ENCODE measurements at regions not wholly inside any gene's neighbourhood (a gene's known extent, or its start where the extent isn't known, plus 50 kb on each side); places are given as distances from the start of the nearest gene placed in this dataset.

DNA sequence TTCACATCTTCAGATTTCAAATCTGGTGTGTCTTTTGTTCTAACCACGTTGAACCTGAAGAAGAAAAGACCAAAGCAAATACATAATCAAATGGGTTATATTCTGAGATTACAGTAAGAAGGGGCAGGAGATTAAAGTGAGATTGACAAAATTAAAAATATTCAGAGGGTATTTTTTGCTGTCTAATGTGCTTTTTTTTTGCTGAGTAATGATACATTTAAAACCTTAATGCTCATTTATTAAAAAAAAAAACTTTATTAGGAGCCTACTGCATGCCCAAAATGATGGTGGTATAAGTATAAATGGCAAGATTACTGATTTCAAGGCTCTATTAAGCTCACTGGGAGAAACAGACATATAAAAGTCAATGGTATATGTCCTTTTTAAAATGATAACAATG is 459.4 kb downstream of the FGF9 start:
- Histone ChIP-seq H3K9me3 (ENCODE audit: control insufficient read depth in 3 of 3, low read length in 3 of 3) (peaks cover 0 to 4% (median 3%) of the 10 kb centered on the region in 3 donors), H3K27me3 (ENCODE audit: control insufficient read depth in 3 of 3, insufficient read depth in 3 of 3, low read length in 3 of 3) (no peaks in the 10 kb centered on the region), H3K4me1 (ENCODE audit: control insufficient read depth in 3 of 3, insufficient read depth in 3 of 3, low read length in 3 of 3) (no peaks in the 10 kb centered on the region), H3K9ac (ENCODE audit: low read depth in 1 of 3, low read length in 3 of 3) (no peak overlapping the region), H3K27ac (ENCODE audit: low read depth, low read length) (no peak overlapping the region), H3K4me3 (ENCODE audit: low read length in 3 of 3) (no peak overlapping the region), H3K36me3 (ENCODE audit: control insufficient read depth in 3 of 3, insufficient read depth in 3 of 3, low read length in 3 of 3) (no peaks in the 10 kb centered on the region)

DNA sequence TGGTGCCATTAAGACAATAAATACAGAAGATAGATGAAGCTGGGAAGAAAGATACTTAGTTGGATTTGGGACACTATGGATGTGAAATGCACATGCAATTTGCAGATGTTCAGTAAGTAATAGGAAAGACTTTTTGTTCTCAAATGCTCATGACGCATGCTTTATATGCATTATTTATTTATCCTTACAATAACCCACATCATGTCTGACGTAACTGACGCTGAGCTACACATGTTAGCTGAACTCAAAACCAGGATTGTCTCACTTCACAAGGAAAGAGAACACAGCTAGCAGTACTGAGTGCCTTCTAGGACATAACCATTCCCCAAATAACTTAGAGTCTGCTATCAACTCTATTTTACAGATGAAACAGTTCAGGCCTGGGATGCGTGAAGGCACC is 463.4 kb downstream of the FGF9 start:
- Histone ChIP-seq H3K27ac (ENCODE audit: low read depth, low read length) (no peak overlapping the region), H3K4me1 (ENCODE audit: control insufficient read depth in 3 of 3, insufficient read depth in 3 of 3, low read length in 3 of 3) (no peaks in the 10 kb centered on the region), H3K4me3 (ENCODE audit: low read length in 3 of 3) (no peak overlapping the region)

DNA sequence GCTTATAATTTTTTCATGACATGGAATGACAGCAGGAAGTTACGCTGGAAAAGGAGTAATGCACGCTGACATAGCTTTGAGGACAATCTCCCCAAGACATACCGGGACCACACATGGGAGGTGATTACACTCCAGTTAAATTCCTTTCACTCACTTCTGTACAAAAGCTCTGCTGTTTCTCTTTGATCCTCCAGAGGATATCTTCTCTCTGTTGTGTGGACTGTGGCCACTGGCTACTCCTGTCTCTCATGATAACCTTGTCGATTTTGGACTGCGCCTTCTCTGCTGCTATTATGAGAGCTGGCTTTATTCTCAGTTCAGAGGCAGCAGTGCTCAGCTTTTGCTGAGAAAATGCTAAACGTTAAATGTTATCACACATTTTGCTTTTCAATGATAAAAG is 464.6 kb downstream of the FGF9 start:
- H3K9ac ChIP-seq (ENCODE audit: low read depth in 1 of 3, low read length in 3 of 3) = no peak overlapping the region

More for the DNA sequence above, 463.4 kb downstream of the FGF9 start:
- Histone ChIP-seq H3K9ac (ENCODE audit: low read depth in 1 of 3, low read length in 3 of 3) (no peak overlapping the region), H3K36me3 (ENCODE audit: control insufficient read depth in 3 of 3, insufficient read depth in 3 of 3, low read length in 3 of 3) (no peaks in the 10 kb centered on the region), H3K9me3 (ENCODE audit: control insufficient read depth in 3 of 3, low read length in 3 of 3) (peaks cover 0 to 3% (median 3%) of the 10 kb centered on the region in 3 donors), H3K27me3 (ENCODE audit: control insufficient read depth in 3 of 3, insufficient read depth in 3 of 3, low read length in 3 of 3) (no peaks in the 10 kb centered on the region)

DNA sequence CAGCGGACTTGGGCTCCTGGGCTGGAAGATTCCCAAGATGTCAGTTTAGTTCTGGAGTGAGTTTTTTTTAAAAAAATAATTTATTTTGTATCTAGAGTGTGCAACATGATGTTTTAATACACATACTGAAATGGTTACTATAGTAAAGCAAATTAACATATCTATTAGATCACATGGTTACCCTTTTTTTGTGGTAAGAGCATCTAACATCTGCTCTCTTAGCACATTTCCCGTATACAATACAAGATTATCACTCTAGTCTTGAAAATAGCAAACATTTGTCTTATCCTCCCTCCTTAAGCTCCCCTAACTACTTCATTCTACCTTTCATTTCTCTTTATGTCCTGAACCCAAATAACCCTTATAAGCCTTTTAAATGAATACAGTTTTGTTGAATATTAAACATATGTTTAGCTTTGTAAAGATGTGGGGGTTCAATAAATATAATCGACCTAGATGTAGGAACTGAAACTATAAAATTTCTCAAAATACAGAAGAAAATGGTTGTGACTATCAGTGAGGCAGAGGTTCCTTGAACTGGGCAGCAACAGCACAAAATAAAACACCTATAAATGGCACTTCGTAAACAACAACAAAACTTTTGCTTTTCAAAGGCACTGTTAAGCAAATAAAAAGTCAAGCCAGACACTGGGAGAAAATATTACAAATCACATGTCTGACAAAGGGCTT is 466.6 kb downstream of the FGF9 start:
- no peak overlapping the region for H3K9ac ChIP-seq (ENCODE audit: low read depth in 1 of 3, low read length in 3 of 3)
- no peak overlapping the region for H3K27ac ChIP-seq (ENCODE audit: low read depth, low read length)
- no peaks in the 10 kb centered on the region for H3K36me3 ChIP-seq (ENCODE audit: control insufficient read depth in 3 of 3, insufficient read depth in 3 of 3, low read length in 3 of 3)
- no peaks in the 10 kb centered on the region for H3K27me3 ChIP-seq (ENCODE audit: control insufficient read depth in 3 of 3, insufficient read depth in 3 of 3, low read length in 3 of 3)
- no peak overlapping the region for H3K4me3 ChIP-seq (ENCODE audit: low read length in 3 of 3)
- no peaks in the 10 kb centered on the region for H3K9me3 ChIP-seq (ENCODE audit: control insufficient read depth in 3 of 3, low read length in 3 of 3)
- no peaks in the 10 kb centered on the region for H3K4me1 ChIP-seq (ENCODE audit: control insufficient read depth in 3 of 3, insufficient read depth in 3 of 3, low read length in 3 of 3)

More for the DNA sequence above, 464.6 kb downstream of the FGF9 start:
- H3K4me1 ChIP-seq (ENCODE audit: control insufficient read depth in 3 of 3, insufficient read depth in 3 of 3, low read length in 3 of 3) = no peaks in the 10 kb centered on the region
- H3K9me3 ChIP-seq (ENCODE audit: control insufficient read depth in 3 of 3, low read length in 3 of 3) = no peaks in the 10 kb centered on the region
- no peaks in the 10 kb centered on the region for H3K36me3 ChIP-seq (ENCODE audit: control insufficient read depth in 3 of 3, insufficient read depth in 3 of 3, low read length in 3 of 3)
- H3K4me3 ChIP-seq (ENCODE audit: low read length in 3 of 3) = no peak overlapping the region
- H3K27ac ChIP-seq (ENCODE audit: low read depth, low read length) = no peak overlapping the region
- H3K27me3 ChIP-seq (ENCODE audit: control insufficient read depth in 3 of 3, insufficient read depth in 3 of 3, low read length in 3 of 3) = no peaks in the 10 kb centered on the region

DNA sequence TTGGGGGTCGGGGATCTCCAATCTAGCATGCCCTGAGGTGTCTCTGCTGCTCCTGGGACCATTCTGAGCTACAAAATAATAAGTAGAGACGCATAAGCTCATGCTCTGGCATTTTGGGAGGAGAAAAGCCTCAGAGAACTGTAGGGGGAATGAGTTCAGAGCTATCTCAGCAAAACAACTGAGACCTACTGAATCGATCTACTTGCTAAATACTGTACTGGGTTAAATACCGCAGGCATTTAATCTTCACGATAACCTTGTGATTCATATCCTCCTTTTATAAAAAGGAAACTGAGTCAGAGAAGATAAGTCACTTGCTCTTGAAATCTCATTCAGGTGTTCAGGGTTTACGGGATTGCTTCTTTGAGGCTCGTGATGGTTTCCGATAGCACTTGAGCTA is 468.1 kb downstream of the FGF9 start:
- Histone ChIP-seq H3K9me3 (ENCODE audit: control insufficient read depth in 3 of 3, low read length in 3 of 3) (no peaks in the 10 kb centered on the region), H3K4me3 (ENCODE audit: low read length in 3 of 3) (no peak overlapping the region), H3K4me1 (ENCODE audit: control insufficient read depth in 3 of 3, insufficient read depth in 3 of 3, low read length in 3 of 3) (no peaks in the 10 kb centered on the region), H3K27ac (ENCODE audit: low read depth, low read length) (no peak overlapping the region), H3K36me3 (ENCODE audit: control insufficient read depth in 3 of 3, insufficient read depth in 3 of 3, low read length in 3 of 3) (no peaks in the 10 kb centered on the region), H3K9ac (ENCODE audit: low read depth in 1 of 3, low read length in 3 of 3) (no peak overlapping the region), H3K27me3 (ENCODE audit: control insufficient read depth in 3 of 3, insufficient read depth in 3 of 3, low read length in 3 of 3) (no peaks in the 10 kb centered on the region)

DNA sequence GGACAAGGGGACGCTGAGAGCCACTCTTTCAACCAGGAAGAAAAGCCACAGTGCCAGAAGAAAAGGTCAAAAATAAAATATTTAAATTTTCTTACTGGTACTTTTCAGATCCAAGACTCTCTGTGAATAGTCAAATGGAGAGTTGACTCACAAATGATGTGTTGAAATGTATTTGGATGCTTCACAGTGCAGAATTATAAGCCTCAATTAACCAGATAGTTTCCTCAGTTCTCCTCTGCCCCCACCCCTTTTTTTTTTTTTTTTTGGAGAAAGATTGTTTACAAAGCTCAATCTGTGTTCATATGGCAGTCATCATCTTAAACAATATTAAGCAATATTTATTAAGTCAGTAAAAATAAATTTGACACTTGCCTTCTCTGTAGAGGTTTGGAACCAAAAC is 470.8 kb downstream of the FGF9 start:
- H3K4me1 ChIP-seq (ENCODE audit: control insufficient read depth in 3 of 3, insufficient read depth in 3 of 3, low read length in 3 of 3) = no peaks in the 10 kb centered on the region
- no peak overlapping the region for H3K9ac ChIP-seq (ENCODE audit: low read depth in 1 of 3, low read length in 3 of 3)
- no peaks in the 10 kb centered on the region for H3K36me3 ChIP-seq (ENCODE audit: control insufficient read depth in 3 of 3, insufficient read depth in 3 of 3, low read length in 3 of 3)
- H3K27ac ChIP-seq (ENCODE audit: low read depth, low read length) = no peak overlapping the region
- no peaks in the 10 kb centered on the region for H3K9me3 ChIP-seq (ENCODE audit: control insufficient read depth in 3 of 3, low read length in 3 of 3)
- no peaks in the 10 kb centered on the region for H3K27me3 ChIP-seq (ENCODE audit: control insufficient read depth in 3 of 3, insufficient read depth in 3 of 3, low read length in 3 of 3)
- H3K4me3 ChIP-seq (ENCODE audit: low read length in 3 of 3) = no peak overlapping the region

DNA sequence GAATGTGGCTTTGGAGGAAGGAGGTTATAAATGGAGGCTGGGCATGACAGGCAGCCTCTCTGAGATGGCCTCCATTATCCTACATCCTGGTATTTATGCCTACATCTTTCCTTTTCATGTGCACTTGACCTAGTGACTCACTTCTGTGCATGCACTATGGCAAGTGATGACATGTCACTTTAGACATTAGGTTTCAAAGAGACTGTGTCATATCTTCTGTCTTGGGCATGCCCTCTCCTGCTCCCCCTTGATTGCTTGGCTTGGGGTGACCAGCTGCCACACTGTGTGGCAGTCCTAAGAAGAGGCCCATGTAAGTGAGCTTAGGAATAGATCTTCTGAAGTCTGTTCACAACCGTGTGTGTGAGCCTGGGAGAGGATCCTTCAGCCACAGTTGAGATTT is 472.8 kb downstream of the FGF9 start:
- Histone ChIP-seq H3K9me3 (ENCODE audit: control insufficient read depth in 3 of 3, low read length in 3 of 3) (no peaks in the 10 kb centered on the region), H3K4me1 (ENCODE audit: control insufficient read depth in 3 of 3, insufficient read depth in 3 of 3, low read length in 3 of 3) (no peaks in the 10 kb centered on the region), H3K9ac (ENCODE audit: low read depth in 1 of 3, low read length in 3 of 3) (no peak overlapping the region), H3K36me3 (ENCODE audit: control insufficient read depth in 3 of 3, insufficient read depth in 3 of 3, low read length in 3 of 3) (no peaks in the 10 kb centered on the region), H3K27me3 (ENCODE audit: control insufficient read depth in 3 of 3, insufficient read depth in 3 of 3, low read length in 3 of 3) (no peaks in the 10 kb centered on the region), H3K27ac (ENCODE audit: low read depth, low read length) (no peak overlapping the region), H3K4me3 (ENCODE audit: low read length in 3 of 3) (no peak overlapping the region)

DNA sequence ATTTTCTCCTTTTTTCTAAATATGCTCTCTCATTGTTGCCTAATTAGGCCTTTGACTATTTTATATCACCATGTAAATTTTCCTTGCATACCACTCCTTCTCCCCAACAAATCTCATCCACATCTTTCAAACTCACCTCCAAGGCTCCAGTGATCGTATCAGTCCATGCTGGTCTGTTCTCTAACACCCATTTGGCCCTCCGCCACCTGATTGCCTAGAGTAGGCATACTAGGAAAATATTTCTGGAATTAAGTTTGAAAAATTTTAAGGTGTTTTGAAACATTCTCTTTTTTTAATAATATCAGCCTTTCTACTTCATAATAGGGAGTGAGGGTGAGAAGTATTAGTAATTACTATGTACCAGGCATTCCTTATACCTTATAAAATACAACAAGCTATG is 473.9 kb downstream of the FGF9 start:
- H3K27ac ChIP-seq (ENCODE audit: low read depth, low read length) = no peak overlapping the region
- no peak overlapping the region for H3K4me3 ChIP-seq (ENCODE audit: low read length in 3 of 3)
- H3K27me3 ChIP-seq (ENCODE audit: control insufficient read depth in 3 of 3, insufficient read depth in 3 of 3, low read length in 3 of 3) = peaks cover 0 to 3% (median 0%) of the 10 kb centered on the region in 3 donors
- H3K4me1 ChIP-seq (ENCODE audit: control insufficient read depth in 3 of 3, insufficient read depth in 3 of 3, low read length in 3 of 3) = no peaks in the 10 kb centered on the region
- H3K9me3 ChIP-seq (ENCODE audit: control insufficient read depth in 3 of 3, low read length in 3 of 3) = no peaks in the 10 kb centered on the region
- no peak overlapping the region for H3K9ac ChIP-seq (ENCODE audit: low read depth in 1 of 3, low read length in 3 of 3)
- H3K36me3 ChIP-seq (ENCODE audit: control insufficient read depth in 3 of 3, insufficient read depth in 3 of 3, low read length in 3 of 3) = no peaks in the 10 kb centered on the region

DNA sequence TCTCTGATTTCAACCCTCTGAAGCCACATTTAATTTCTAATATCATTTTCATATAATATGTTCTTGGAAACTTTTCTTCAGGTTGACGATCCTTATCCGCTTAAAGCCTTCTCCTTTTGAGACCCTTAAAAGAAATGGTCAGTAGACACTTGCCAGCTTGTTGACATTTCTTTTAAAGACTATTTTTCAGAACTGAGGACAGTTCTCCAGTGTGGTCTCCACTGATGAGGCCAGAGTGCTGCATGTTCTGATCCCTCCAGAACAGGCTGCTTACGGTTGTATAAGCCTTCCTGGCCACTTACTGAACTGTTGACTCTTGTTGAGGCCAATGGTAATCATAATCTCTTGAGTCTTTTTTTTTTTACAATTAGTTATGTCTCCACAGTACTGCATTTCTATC is 477.3 kb downstream of the FGF9 start:
- no peaks in the 10 kb centered on the region for H3K4me1 ChIP-seq (ENCODE audit: control insufficient read depth in 3 of 3, insufficient read depth in 3 of 3, low read length in 3 of 3)
- no peak overlapping the region for H3K27ac ChIP-seq (ENCODE audit: low read depth, low read length)
- H3K36me3 ChIP-seq (ENCODE audit: control insufficient read depth in 3 of 3, insufficient read depth in 3 of 3, low read length in 3 of 3) = no peaks in the 10 kb centered on the region
- no peak overlapping the region for H3K9ac ChIP-seq (ENCODE audit: low read depth in 1 of 3, low read length in 3 of 3)
- H3K27me3 ChIP-seq (ENCODE audit: control insufficient read depth in 3 of 3, insufficient read depth in 3 of 3, low read length in 3 of 3) = peaks cover 0 to 3% (median 0%) of the 10 kb centered on the region in 3 donors
- no peak overlapping the region for H3K4me3 ChIP-seq (ENCODE audit: low read length in 3 of 3)
- H3K9me3 ChIP-seq (ENCODE audit: control insufficient read depth in 3 of 3, low read length in 3 of 3) = no peaks in the 10 kb centered on the region

DNA sequence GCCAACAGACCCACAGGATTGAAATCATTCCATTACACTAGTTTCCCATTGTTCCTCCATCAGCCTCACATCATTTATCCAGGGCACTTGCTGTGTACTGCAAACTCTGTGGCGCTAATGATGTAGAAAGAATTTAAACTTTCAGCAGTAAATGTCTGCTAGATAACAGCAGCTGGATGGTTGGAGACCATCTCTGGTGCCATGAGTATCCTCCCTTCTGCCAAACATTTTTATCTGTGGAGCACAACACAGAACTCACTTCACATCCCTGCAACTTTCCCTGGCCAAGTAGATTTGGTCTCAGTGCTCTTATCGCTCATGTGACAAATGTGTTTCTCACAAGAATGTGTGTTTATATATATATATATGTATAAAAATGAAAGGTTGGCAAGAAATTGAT is 481.9 kb downstream of the FGF9 start:
- no peak overlapping the region for H3K9ac ChIP-seq (ENCODE audit: low read depth in 1 of 3, low read length in 3 of 3)
- H3K27ac ChIP-seq (ENCODE audit: low read depth, low read length) = no peak overlapping the region
- H3K27me3 ChIP-seq (ENCODE audit: control insufficient read depth in 3 of 3, insufficient read depth in 3 of 3, low read length in 3 of 3) = peaks cover 0 to 3% (median 0%) of the 10 kb centered on the region in 3 donors
- no peaks in the 10 kb centered on the region for H3K9me3 ChIP-seq (ENCODE audit: control insufficient read depth in 3 of 3, low read length in 3 of 3)
- no peaks in the 10 kb centered on the region for H3K36me3 ChIP-seq (ENCODE audit: control insufficient read depth in 3 of 3, insufficient read depth in 3 of 3, low read length in 3 of 3)
- no peak overlapping the region for H3K4me3 ChIP-seq (ENCODE audit: low read length in 3 of 3)
- no peaks in the 10 kb centered on the region for H3K4me1 ChIP-seq (ENCODE audit: control insufficient read depth in 3 of 3, insufficient read depth in 3 of 3, low read length in 3 of 3)

Data from skeletal muscle tissue (tissue), 3 donors.